SK-MEL-5 (cell line): ENCODE measurements at regions not wholly inside any gene's neighbourhood (a gene's known extent, or its start where the extent isn't known, plus 50 kb on each side); places are given as distances from the start of the nearest gene placed in this dataset.
A peak's percentile ranks its signal among the peaks of the same experiment; 100 is the strongest.

Source experiments
- DNase-seq: peaks from one replicate; pipeline ENCODE4 v3.0.0-alpha.2; 2016; ENCODE audit warnings: low read depth, low spot score
- in situ Hi-C: cut with HindIII; loops from 2 replicates; pipeline ENCODE4 v1.10.0; 2016; ENCODE audit warnings: low sequenced_read_pairs, high pct_unique_total_duplicates, low pct_unique_long_range_greater_than_20kb

- in situ Hi-C loops, result no loop called here
- no peak for DNase-seq
Observed at GRCh38 chr12:130251236-130251780, 86.4 kb upstream of the PIWIL1 start.

GRCh38 chr12:130253866-130254265, 83.8 kb upstream of the PIWIL1 start:
- in situ Hi-C loops, result no loop called here
- DNase-seq, result no peak

- in situ Hi-C loops, result no loop called here
Observed at GRCh38 chr12:130254461-130255276, 83.0 kb upstream of the PIWIL1 start.

GRCh38 chr12:130258863-130259262, 78.8 kb upstream of the PIWIL1 start:
- DNase-seq, result no peak
- in situ Hi-C loops, result no loop called here

More at GRCh38 chr12:130254461-130255276, 83.0 kb upstream of the PIWIL1 start:
- DNase-seq, result peak; percentile 55

GRCh38 chr12:130263025-130263424, 74.7 kb upstream of the PIWIL1 start:
- DNase-seq, result no peak
- in situ Hi-C loops, result no loop called here

GRCh38 chr12:130263996-130264395, 73.7 kb upstream of the PIWIL1 start:
- in situ Hi-C loops, result no loop called here
- DNase-seq, result no peak

- peak; percentile 14 for DNase-seq
- in situ Hi-C loops, result no loop called here
Observed at GRCh38 chr12:130266751-130267150, 70.9 kb upstream of the PIWIL1 start.

- in situ Hi-C loops, result no loop called here
- peak; percentile 11 for DNase-seq
Observed at GRCh38 chr12:130280231-130280630, 57.5 kb upstream of the PIWIL1 start.

- in situ Hi-C loops, result no loop called here
- no peak for DNase-seq
Observed at GRCh38 chr12:130280742-130281141, 56.9 kb upstream of the PIWIL1 start.

GRCh38 chr12:130281153-130281799, 56.4 kb upstream of the PIWIL1 start:
- DNase-seq, result peak; percentile 55
- in situ Hi-C loops, result no loop called here

GRCh38 chr12:130286041-130286440, 51.6 kb upstream of the PIWIL1 start:
- peak; percentile 76 for DNase-seq
- in situ Hi-C loops, result no loop called here

- no peak for DNase-seq
- in situ Hi-C loops, result no loop called here
Observed at GRCh38 chr12:130286741-130287440, 50.8 kb upstream of the PIWIL1 start.
